ENCODE measurements at regions not wholly inside any gene's neighbourhood (a gene's known extent, or its start where the extent isn't known, plus 50 kb on each side); places are given as distances from the start of the nearest gene placed in this dataset.

- no peaks in the 10 kb centered on the region for H3K27me3 ChIP-seq (ENCODE audit: insufficient read depth, low read length, poor library complexity)
- H2BK5ac ChIP-seq (ENCODE audit: low read length), result no peak overlapping the region
- H3K4me3 ChIP-seq (ENCODE audit: low read length), result no peak overlapping the region
- no peak for DNase-seq
- no peak overlapping the region for H2BK120ac ChIP-seq (ENCODE audit: low read depth, low read length)
- WGBS (ENCODE audit: extremely low coverage, insufficient coverage, low lambda C conversion rate), result no CpG with 5 or more reads among the region's 2 CpGs
- H3K79me1 ChIP-seq (ENCODE audit: low read length), result no peaks in the 10 kb centered on the region
- H3K27ac ChIP-seq (ENCODE audit: low read depth, low read length), result no peak overlapping the region
- H3K9ac ChIP-seq (ENCODE audit: low read length), result no peak overlapping the region
- H3K18ac ChIP-seq (ENCODE audit: low read length), result no peak overlapping the region
- no peak overlapping the region for H4K5ac ChIP-seq (ENCODE audit: low read length)
- H3K23ac ChIP-seq (ENCODE audit: low read length), result no peak overlapping the region
- H3K36me3 ChIP-seq (ENCODE audit: control insufficient read depth, insufficient read depth, low read length), result no peaks in the 10 kb centered on the region
- no peak overlapping the region for H3K56ac ChIP-seq (ENCODE audit: low read length)
- H2AK5ac ChIP-seq (ENCODE audit: low read length), result no peak overlapping the region
- H2BK15ac ChIP-seq (replicated peaks; ENCODE audit: low read depth), result no peak overlapping the region
- no peak overlapping the region for H3K4ac ChIP-seq (ENCODE audit: low read depth, low read length)
- H3K4me2 ChIP-seq (ENCODE audit: low read length), result no peak overlapping the region
- no peak overlapping the region for H4K8ac ChIP-seq (ENCODE audit: low read depth, low read length)
- no peaks in the 10 kb centered on the region for H3K4me1 ChIP-seq (ENCODE audit: control insufficient read depth, low read depth, low read length)
- no peaks in the 10 kb centered on the region for H3K79me2 ChIP-seq (ENCODE audit: control insufficient read depth, insufficient read depth, low read length)
Observed at GRCh38 chr20:22744341-22745193, 160.2 kb upstream of the FOXA2 start.

GRCh38 chr20:22745194-22745500 lies 160.8 kb upstream of the FOXA2 start:
- no peaks in the 10 kb centered on the region for H3K36me3 ChIP-seq (ENCODE audit: control insufficient read depth, insufficient read depth, low read length)
- no peak overlapping the region for H2BK5ac ChIP-seq (ENCODE audit: low read length)
- no peaks in the 10 kb centered on the region for H3K79me1 ChIP-seq (ENCODE audit: low read length)
- H3K4me1 ChIP-seq (ENCODE audit: control insufficient read depth, low read depth, low read length), result no peaks in the 10 kb centered on the region
- H2AK5ac ChIP-seq (ENCODE audit: low read length), result no peak overlapping the region
- no peaks in the 10 kb centered on the region for H3K27me3 ChIP-seq (ENCODE audit: insufficient read depth, low read length, poor library complexity)
- H4K5ac ChIP-seq (ENCODE audit: low read length), result no peak overlapping the region
- WGBS (ENCODE audit: extremely low coverage, insufficient coverage, low lambda C conversion rate), result no CpG with 5 or more reads among the region's 1 CpG
- no peak overlapping the region for H3K4me2 ChIP-seq (ENCODE audit: low read length)
- no peak overlapping the region for H3K23ac ChIP-seq (ENCODE audit: low read length)
- H3K27ac ChIP-seq (ENCODE audit: low read depth, low read length), result no peak overlapping the region
- H2BK15ac ChIP-seq (replicated peaks; ENCODE audit: low read depth), result no peak overlapping the region
- H4K8ac ChIP-seq (ENCODE audit: low read depth, low read length), result no peak overlapping the region
- H2BK120ac ChIP-seq (ENCODE audit: low read depth, low read length), result no peak overlapping the region
- no peak overlapping the region for H3K18ac ChIP-seq (ENCODE audit: low read length)
- no peaks in the 10 kb centered on the region for H3K79me2 ChIP-seq (ENCODE audit: control insufficient read depth, insufficient read depth, low read length)
- no peak overlapping the region for H3K4me3 ChIP-seq (ENCODE audit: low read length)
- no peak overlapping the region for H3K9ac ChIP-seq (ENCODE audit: low read length)
- H3K56ac ChIP-seq (ENCODE audit: low read length), result no peak overlapping the region
- H3K4ac ChIP-seq (ENCODE audit: low read depth, low read length), result no peak overlapping the region
- DNase-seq, result no peak

GRCh38 chr20:22746957-22747356 lies 162.6 kb upstream of the FOXA2 start:
- Histone ChIP-seq H4K8ac (ENCODE audit: low read depth, low read length) (no peak overlapping the region), H3K4me1 (ENCODE audit: control insufficient read depth, low read depth, low read length) (no peaks in the 10 kb centered on the region), H3K23ac (ENCODE audit: low read length) (no peak overlapping the region), H3K4ac (ENCODE audit: low read depth, low read length) (no peak overlapping the region), H3K18ac (ENCODE audit: low read length) (no peak overlapping the region), H2BK5ac (ENCODE audit: low read length) (no peak overlapping the region), H2BK120ac (ENCODE audit: low read depth, low read length) (no peak overlapping the region), H3K36me3 (ENCODE audit: control insufficient read depth, insufficient read depth, low read length) (no peaks in the 10 kb centered on the region), H3K27ac (ENCODE audit: low read depth, low read length) (no peak overlapping the region), H3K9ac (ENCODE audit: low read length) (no peak overlapping the region), H2AK5ac (ENCODE audit: low read length) (no peak overlapping the region), H3K27me3 (ENCODE audit: insufficient read depth, low read length, poor library complexity) (no peaks in the 10 kb centered on the region), H2BK15ac (replicated peaks; ENCODE audit: low read depth) (no peak overlapping the region), H3K56ac (ENCODE audit: low read length) (no peak overlapping the region), H3K4me3 (ENCODE audit: low read length) (no peak overlapping the region), H4K5ac (ENCODE audit: low read length) (no peak overlapping the region), H3K79me2 (ENCODE audit: control insufficient read depth, insufficient read depth, low read length) (no peaks in the 10 kb centered on the region), H3K79me1 (ENCODE audit: low read length) (no peaks in the 10 kb centered on the region), H3K4me2 (ENCODE audit: low read length) (no peak overlapping the region)
- WGBS (ENCODE audit: extremely low coverage, insufficient coverage, low lambda C conversion rate), result no CpG with 5 or more reads among the region's 5 CpGs
- DNase-seq, result no peak

DNA sequence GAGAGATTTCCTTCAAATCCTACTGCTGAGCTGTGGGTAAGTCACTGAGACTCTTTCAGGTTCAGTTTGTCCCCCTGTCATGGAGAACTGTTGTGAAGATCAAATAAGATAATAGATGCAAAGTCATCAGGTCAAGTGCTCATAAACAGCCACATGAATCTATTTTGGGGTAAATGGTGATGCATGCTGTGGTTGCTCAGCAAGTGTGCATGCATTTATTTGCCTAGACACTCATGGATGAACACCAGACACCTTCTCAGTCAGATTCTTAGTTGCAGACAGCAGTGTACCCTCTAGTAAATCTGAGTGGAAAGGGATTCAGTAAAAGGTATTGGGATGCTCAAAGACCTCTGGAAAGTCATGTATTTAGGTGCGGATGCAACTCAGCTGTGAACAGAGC lies 168.0 kb upstream of the FOXA2 start:
- no CpG with 5 or more reads among the region's 1 CpG for WGBS (ENCODE audit: extremely low coverage, insufficient coverage, low lambda C conversion rate)
- no peak overlapping the region for H3K18ac ChIP-seq (ENCODE audit: low read length)
- no peak overlapping the region for H3K23ac ChIP-seq (ENCODE audit: low read length)
- H3K9ac ChIP-seq (ENCODE audit: low read length), result no peak overlapping the region
- no peaks in the 10 kb centered on the region for H3K79me2 ChIP-seq (ENCODE audit: control insufficient read depth, insufficient read depth, low read length)
- no peak overlapping the region for H4K5ac ChIP-seq (ENCODE audit: low read length)
- H3K4ac ChIP-seq (ENCODE audit: low read depth, low read length), result no peak overlapping the region
- H4K8ac ChIP-seq (ENCODE audit: low read depth, low read length), result no peak overlapping the region
- H3K4me2 ChIP-seq (ENCODE audit: low read length), result no peak overlapping the region
- H2BK5ac ChIP-seq (ENCODE audit: low read length), result no peak overlapping the region
- no peak overlapping the region for H2BK120ac ChIP-seq (ENCODE audit: low read depth, low read length)
- no peak overlapping the region for H3K56ac ChIP-seq (ENCODE audit: low read length)
- H2AK5ac ChIP-seq (ENCODE audit: low read length), result no peak overlapping the region
- no peak for DNase-seq
- no peak overlapping the region for H3K27ac ChIP-seq (ENCODE audit: low read depth, low read length)
- H3K27me3 ChIP-seq (ENCODE audit: insufficient read depth, low read length, poor library complexity), result no peaks in the 10 kb centered on the region
- no peaks in the 10 kb centered on the region for H3K36me3 ChIP-seq (ENCODE audit: control insufficient read depth, insufficient read depth, low read length)
- H3K79me1 ChIP-seq (ENCODE audit: low read length), result no peaks in the 10 kb centered on the region
- no peaks in the 10 kb centered on the region for H3K4me1 ChIP-seq (ENCODE audit: control insufficient read depth, low read depth, low read length)
- H3K4me3 ChIP-seq (ENCODE audit: low read length), result no peak overlapping the region
- H2BK15ac ChIP-seq (replicated peaks; ENCODE audit: low read depth), result no peak overlapping the region

GRCh38 chr20:22757424-22758183 lies 173.2 kb upstream of the FOXA2 start:
- no peak overlapping the region for H3K9ac ChIP-seq (ENCODE audit: low read length)
- H3K18ac ChIP-seq (ENCODE audit: low read length), result no peak overlapping the region
- H2BK5ac ChIP-seq (ENCODE audit: low read length), result no peak overlapping the region
- H2BK15ac ChIP-seq (replicated peaks; ENCODE audit: low read depth), result no peak overlapping the region
- no peak overlapping the region for H2BK120ac ChIP-seq (ENCODE audit: low read depth, low read length)
- H3K79me2 ChIP-seq (ENCODE audit: control insufficient read depth, insufficient read depth, low read length), result no peaks in the 10 kb centered on the region
- no peaks in the 10 kb centered on the region for H3K27me3 ChIP-seq (ENCODE audit: insufficient read depth, low read length, poor library complexity)
- no peaks in the 10 kb centered on the region for H3K79me1 ChIP-seq (ENCODE audit: low read length)
- no peak overlapping the region for H4K5ac ChIP-seq (ENCODE audit: low read length)
- H3K4me3 ChIP-seq (ENCODE audit: low read length), result no peak overlapping the region
- no peak overlapping the region for H3K27ac ChIP-seq (ENCODE audit: low read depth, low read length)
- H3K23ac ChIP-seq (ENCODE audit: low read length), result no peak overlapping the region
- no peak overlapping the region for H4K8ac ChIP-seq (ENCODE audit: low read depth, low read length)
- H3K4me1 ChIP-seq (ENCODE audit: control insufficient read depth, low read depth, low read length), result no peaks in the 10 kb centered on the region
- H3K36me3 ChIP-seq (ENCODE audit: control insufficient read depth, insufficient read depth, low read length), result no peaks in the 10 kb centered on the region
- H2AK5ac ChIP-seq (ENCODE audit: low read length), result no peak overlapping the region
- no peak overlapping the region for H3K4ac ChIP-seq (ENCODE audit: low read depth, low read length)
- no peak for DNase-seq
- H3K4me2 ChIP-seq (ENCODE audit: low read length), result no peak overlapping the region
- no CpG with 5 or more reads among the region's 10 CpGs for WGBS (ENCODE audit: extremely low coverage, insufficient coverage, low lambda C conversion rate)
- no peak overlapping the region for H3K56ac ChIP-seq (ENCODE audit: low read length)

All from mesendoderm (in vitro differentiated cells).